ENCODE measurements at regions not wholly inside any gene's neighbourhood (a gene's known extent, or its start where the extent isn't known, plus 50 kb on each side); places are given as distances from the start of the nearest gene placed in this dataset.

- in situ Hi-C loops (cut with HindIII; ENCODE audit: low sequenced_read_pairs) = no loop called here
- no peak overlapping the region for H3K4me3 ChIP-seq (ENCODE audit: low read depth, low read length)
- no peak for DNase-seq (ENCODE audit: low read depth)
- no peak for TF ChIP-seq CTCF (IDR thresholded peaks at IDR 0.05; ENCODE audit: low read depth, low read length, missing control alignments)
These were observed 320.0 kb upstream of the VWC2 start for GRCh38 chr7:49453486-49453885.

- TF ChIP-seq CTCF (IDR thresholded peaks at IDR 0.05; ENCODE audit: low read depth, low read length, missing control alignments) = no peak
- no peak for DNase-seq (ENCODE audit: low read depth)
- no peak overlapping the region for H3K4me3 ChIP-seq (ENCODE audit: low read depth, low read length)
- in situ Hi-C loops (cut with HindIII; ENCODE audit: low sequenced_read_pairs) = no loop called here
These were observed 294.0 kb upstream of the VWC2 start for GRCh38 chr7:49479441-49479840.

GRCh38 chr7:49479936-49480544 lies 293.4 kb upstream of the VWC2 start:
- H3K4me3 ChIP-seq (ENCODE audit: low read depth, low read length) = no peak overlapping the region
- no peak for DNase-seq (ENCODE audit: low read depth)
- in situ Hi-C loops (cut with HindIII; ENCODE audit: low sequenced_read_pairs) = no loop called here
- no peak for TF ChIP-seq CTCF (IDR thresholded peaks at IDR 0.05; ENCODE audit: low read depth, low read length, missing control alignments)

- H3K4me3 ChIP-seq (ENCODE audit: low read depth, low read length) = no peak overlapping the region
- TF ChIP-seq CTCF (IDR thresholded peaks at IDR 0.05; ENCODE audit: low read depth, low read length, missing control alignments) = no peak
- DNase-seq (ENCODE audit: low read depth) = no peak
- in situ Hi-C loops (cut with HindIII; ENCODE audit: low sequenced_read_pairs) = no loop called here
These were observed 292.4 kb upstream of the VWC2 start for GRCh38 chr7:49481075-49481474.

- no peak for TF ChIP-seq CTCF (IDR thresholded peaks at IDR 0.05; ENCODE audit: low read depth, low read length, missing control alignments)
- in situ Hi-C loops (cut with HindIII; ENCODE audit: low sequenced_read_pairs) = no loop called here
- H3K4me3 ChIP-seq (ENCODE audit: low read depth, low read length) = no peak overlapping the region
- no peak for DNase-seq (ENCODE audit: low read depth)
These were observed 290.3 kb upstream of the VWC2 start for GRCh38 chr7:49483142-49483541.

- in situ Hi-C loops (cut with HindIII; ENCODE audit: low sequenced_read_pairs) = no loop called here
- DNase-seq (ENCODE audit: low read depth) = no peak
- TF ChIP-seq CTCF (IDR thresholded peaks at IDR 0.05; ENCODE audit: low read depth, low read length, missing control alignments) = no peak
- no peak overlapping the region for H3K4me3 ChIP-seq (ENCODE audit: low read depth, low read length)
These were observed 286.2 kb upstream of the VWC2 start for GRCh38 chr7:49486974-49487829.
